Endometrial microvascular endothelial cells (primary cell): ENCODE measurements at regions not wholly inside any gene's neighbourhood (a gene's known extent, or its start where the extent isn't known, plus 50 kb on each side); places are given as distances from the start of the nearest gene placed in this dataset.

Source experiments
- in situ Hi-C: cut with HindIII; loops from 2 replicates; pipeline ENCODE4 v1.10.0; 2017; ENCODE audit warnings: low sequenced_read_pairs, low pct_unique_long_range_greater_than_20kb; ENCODE audit errors: inconsistent ontology term

DNA sequence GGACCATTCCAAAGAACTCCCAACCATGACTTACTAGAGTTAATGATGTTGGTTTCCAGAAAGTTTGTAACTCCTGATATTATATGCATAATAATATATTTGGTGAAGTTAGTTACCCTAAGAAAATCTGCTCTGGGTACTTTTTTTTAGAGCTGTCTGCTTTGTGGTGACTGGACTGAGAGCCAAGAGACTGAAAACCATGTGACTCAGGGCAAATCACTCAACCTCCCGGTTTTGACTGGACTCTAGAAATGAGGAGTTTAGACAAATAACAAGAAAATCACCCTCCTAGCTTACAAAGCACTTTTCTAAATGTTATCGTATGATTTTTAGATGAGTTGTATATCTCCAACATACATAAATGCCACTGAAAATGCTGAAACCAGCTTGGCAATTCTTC is 138.3 kb upstream of the RND3 start:
- in situ Hi-C loops = no loop called here

GRCh38 chr2:150625303-150625702 is 137.8 kb upstream of the RND3 start:
- in situ Hi-C loops = no loop called here

DNA sequence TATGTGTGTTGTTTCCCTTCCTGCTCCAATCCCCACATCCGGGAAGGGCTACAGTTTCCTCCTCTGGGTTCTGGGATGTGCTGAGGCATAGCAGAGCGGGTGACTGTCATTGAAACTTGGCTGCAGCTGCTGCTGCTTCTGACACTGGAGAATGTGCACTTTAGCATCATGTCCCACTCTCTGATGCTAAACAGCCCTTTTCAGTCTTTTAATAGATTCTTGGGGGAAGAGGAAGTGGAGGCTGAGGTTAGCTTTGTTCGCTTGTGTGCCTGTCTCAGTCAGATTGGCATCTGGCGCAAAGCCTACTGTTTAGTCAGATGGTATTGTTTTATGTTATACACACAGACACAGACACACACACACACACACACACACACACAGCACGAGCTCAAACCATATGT is 136.5 kb upstream of the RND3 start:
- in situ Hi-C loops = loop anchor here (25.0 kb wide), 1 partner anchor 438 kb away; no protein-coding TSS in a partner anchor

- in situ Hi-C loops = loop anchor here (25.0 kb wide), 1 partner anchor 441 kb away; no protein-coding TSS in a partner anchor
Observed at GRCh38 chr2:150621526-150622213, 134.2 kb upstream of the RND3 start.

GRCh38 chr2:150620855-150621254 is 133.4 kb upstream of the RND3 start:
- in situ Hi-C loops = loop anchor here (25.0 kb wide), 1 partner anchor 441 kb away; no protein-coding TSS in a partner anchor

GRCh38 chr2:150620416-150620815 is 132.9 kb upstream of the RND3 start:
- in situ Hi-C loops = loop anchor here (25.0 kb wide), 1 partner anchor 442 kb away; no protein-coding TSS in a partner anchor

GRCh38 chr2:150619607-150620330 is 132.3 kb upstream of the RND3 start:
- in situ Hi-C loops = loop anchor here (25.0 kb wide), 1 partner anchor 443 kb away; no protein-coding TSS in a partner anchor

GRCh38 chr2:150618245-150618895 is 130.9 kb upstream of the RND3 start:
- in situ Hi-C loops = loop anchor here (25.0 kb wide), 1 partner anchor 444 kb away; no protein-coding TSS in a partner anchor

GRCh38 chr2:150617351-150617978 is 130.0 kb upstream of the RND3 start:
- in situ Hi-C loops = loop anchor here (25.0 kb wide), 1 partner anchor 445 kb away; no protein-coding TSS in a partner anchor

DNA sequence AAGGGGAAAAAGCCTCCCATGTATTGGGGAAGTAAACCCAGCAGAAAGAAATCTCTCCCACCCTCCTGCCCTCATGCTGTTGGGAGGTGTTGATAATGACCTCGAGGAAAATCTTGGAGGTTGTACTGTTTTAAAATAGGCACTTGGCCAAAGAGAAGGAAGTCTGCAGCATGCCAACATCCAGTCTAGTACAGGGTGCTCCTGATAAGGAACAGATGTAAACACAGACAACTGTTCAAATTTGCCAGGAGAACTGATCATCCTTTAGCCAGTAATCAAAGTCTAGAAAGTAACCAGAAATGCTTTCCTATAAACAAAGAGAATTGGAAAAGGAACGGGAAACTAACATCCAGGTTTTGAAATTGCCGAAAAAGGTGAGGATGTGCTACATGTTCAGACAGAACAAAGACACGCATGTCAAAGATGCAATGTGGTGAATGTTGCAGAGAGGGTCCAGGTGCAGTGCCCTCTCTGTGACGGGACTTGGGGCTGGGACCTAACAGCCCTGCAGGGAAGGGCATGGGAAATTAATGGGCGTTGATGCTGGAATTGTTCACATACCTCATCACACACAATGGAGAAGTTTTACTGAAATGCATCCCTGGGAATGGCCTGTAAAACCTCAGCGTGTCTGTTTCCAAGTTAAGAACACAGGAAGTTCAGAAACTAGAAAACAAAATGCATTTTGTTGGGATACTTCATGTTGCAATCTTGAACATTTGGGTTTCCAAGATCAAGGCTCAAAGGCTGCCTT is 125.7 kb upstream of the RND3 start:
- in situ Hi-C loops = loop anchor here (25.0 kb wide), 1 partner anchor 449 kb away; no protein-coding TSS in a partner anchor

GRCh38 chr2:150610670-150611279 is 123.3 kb upstream of the RND3 start:
- in situ Hi-C loops = loop anchor here (25.0 kb wide), 1 partner anchor 452 kb away; no protein-coding TSS in a partner anchor

DNA sequence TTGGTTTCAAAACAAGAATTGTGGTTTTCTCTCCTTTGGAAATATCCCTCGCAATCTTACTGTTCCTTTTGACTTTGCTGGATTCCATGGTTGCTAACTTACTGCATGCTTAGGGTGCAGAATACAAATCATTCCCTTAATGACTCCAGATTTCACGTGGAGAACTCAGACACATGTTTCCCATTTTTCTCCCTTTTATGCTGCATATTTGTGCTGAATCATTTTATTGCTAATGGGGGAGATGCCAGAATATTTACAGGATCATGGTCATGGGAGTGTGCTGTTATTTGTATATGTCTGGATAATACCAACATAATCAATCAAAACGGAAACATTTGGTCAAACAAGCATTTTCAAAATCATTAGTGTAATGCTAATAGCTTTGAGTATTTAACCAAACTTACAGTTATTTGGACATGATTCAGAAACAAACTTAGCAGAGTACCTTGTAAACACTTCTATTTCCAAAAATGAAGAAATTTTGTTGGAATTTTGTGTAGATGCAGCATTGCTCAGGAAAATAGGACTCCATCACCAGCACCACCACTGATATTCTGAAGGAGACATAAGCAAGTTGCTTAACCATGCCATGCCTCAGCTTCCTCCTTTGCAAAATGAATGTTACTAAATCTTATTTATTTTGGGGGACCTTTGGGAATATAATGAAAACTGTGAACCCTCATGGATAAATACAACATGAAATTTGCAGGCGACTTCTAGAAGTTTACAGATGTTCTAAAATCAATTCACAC is 122.5 kb upstream of the RND3 start:
- in situ Hi-C loops = loop anchor here (25.0 kb wide), 1 partner anchor 452 kb away; no protein-coding TSS in a partner anchor

- in situ Hi-C loops = loop anchor here (25.0 kb wide), 1 partner anchor 454 kb away; no protein-coding TSS in a partner anchor
Observed at GRCh38 chr2:150608341-150608740, 120.9 kb upstream of the RND3 start.

DNA sequence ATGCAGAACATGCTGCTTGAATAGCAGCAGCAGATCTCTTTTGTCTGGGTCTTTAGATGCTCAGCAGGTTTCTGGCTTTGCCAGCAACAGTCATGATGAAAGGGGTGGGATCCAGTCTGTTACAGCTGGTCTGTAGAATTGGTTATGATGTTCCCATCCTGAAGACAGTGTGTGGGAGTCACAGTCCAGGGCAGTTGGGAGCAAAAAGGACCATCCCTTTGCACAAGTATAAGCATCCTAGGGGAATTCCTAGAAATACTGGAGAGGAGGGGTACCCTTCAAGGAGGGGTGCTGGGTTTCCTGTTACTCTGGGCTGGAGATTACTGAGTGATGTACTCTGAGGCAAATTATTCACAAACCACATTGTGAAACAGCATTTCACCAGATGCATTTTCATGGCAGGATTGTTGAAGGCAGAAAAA is 119.9 kb upstream of the RND3 start:
- in situ Hi-C loops = loop anchor here (25.0 kb wide), 1 partner anchor 455 kb away; no protein-coding TSS in a partner anchor

- in situ Hi-C loops = loop anchor here (25.0 kb wide), 1 partner anchor 456 kb away; no protein-coding TSS in a partner anchor
Observed at GRCh38 chr2:150606380-150607060, 119.1 kb upstream of the RND3 start.

GRCh38 chr2:150605664-150606063 is 118.2 kb upstream of the RND3 start:
- in situ Hi-C loops = loop anchor here (25.0 kb wide), 1 partner anchor 457 kb away; no protein-coding TSS in a partner anchor
